MM.1S (cell line): ENCODE measurements at regions not wholly inside any gene's neighbourhood (a gene's known extent, or its start where the extent isn't known, plus 50 kb on each side); places are given as distances from the start of the nearest gene placed in this dataset.

Source experiments
- CTCF ChIP-seq: fragments of 300-600 bp; sonication (generic); IDR thresholded peaks from 2 replicates; pipeline ENCODE4 v1.5.1; 2016; ENCODE audit warnings: antibody characterized with exemption, low read length, mixed read lengths
- EZH2phosphoT487 ChIP-seq: fragments of 300-600 bp; sonication (generic); IDR thresholded peaks from 2 replicates; pipeline ENCODE4 v1.6.1; 2018; ENCODE audit warnings: antibody characterized with exemption, low read length

- TF ChIP-seq CTCF (no peak), EZH2phosphoT487 (no peak)
Observed at GRCh38 chr6:125454351-125454750, 152.6 kb upstream of the HDDC2 start.
